HCT116 (cell line): ENCODE measurements at regions not wholly inside any gene's neighbourhood (a gene's known extent, or its start where the extent isn't known, plus 50 kb on each side); places are given as distances from the start of the nearest gene placed in this dataset.

Experiments used
- EGR1 ChIP-seq: IDR thresholded peaks from 2 replicates; pipeline ENCODE4 v1.6.1; 2012; ENCODE audit warnings: low read depth
- EZH2 ChIP-seq: fragments of 200-600 bp; sonication (generic); IDR thresholded peaks from 2 replicates; pipeline ENCODE4 v1.6.1; 2017; ENCODE audit warnings: antibody characterized with exemption, mixed run types
- EZH2phosphoT487 ChIP-seq: fragments of 200-600 bp; IDR thresholded peaks from 2 replicates; pipeline ENCODE4 v1.6.1; 2018; ENCODE audit warnings: antibody characterized with exemption, borderline replicate concordance
- POLR2A ChIP-seq: IDR thresholded peaks from 2 replicates; pipeline ENCODE4 v1.7.0; 2011; ENCODE audit warnings: borderline replicate concordance; ENCODE audit not compliant: insufficient read depth, insufficient read length; ENCODE audit errors: extremely low read depth
- POLR2AphosphoS5 ChIP-seq: IDR thresholded peaks from 2 replicates; pipeline ENCODE4 v1.6.1; 2011; ENCODE audit warnings: mild to moderate bottlenecking, low read depth, low read length, moderate library complexity
- RAD21 ChIP-seq: IDR thresholded peaks from 2 replicates; pipeline ENCODE4 v1.6.1; 2012; ENCODE audit warnings: low read depth, mild to moderate bottlenecking
- SIN3A ChIP-seq: IDR thresholded peaks from 2 replicates; pipeline ENCODE4 v1.6.1; 2012; ENCODE audit warnings: low read depth
- YY1 ChIP-seq: IDR thresholded peaks from 2 replicates; pipeline ENCODE4 v1.6.1; 2011; ENCODE audit warnings: low read length, low read depth, moderate library complexity, mild to moderate bottlenecking; ENCODE audit not compliant: insufficient replicate concordance; ENCODE audit errors: extremely low read depth
- ZNF274 ChIP-seq: fragments of 200-500 bp; sonication (Bioruptor generic); IDR thresholded peaks from 2 replicates; pipeline ENCODE4 v1.6.1; 2014; ENCODE audit warnings: mild to moderate bottlenecking, low read depth, low read length, inconsistent platforms
- TF ChIP-seq, protein P1 (sequence below), 3 experiments: fragments of 200-600 bp in 1 of 3; sonication (generic) in 1 of 3; IDR thresholded peaks in 2 of 3; conservative IDR thresholded peaks in 1 of 3; 2 replicates each; pipeline ENCODE4 v1.5.1; 2012 to 2017; ENCODE audit warnings: low read depth in 2 of 3, low read length in 2 of 3, antibody characterized with exemption in 1 of 3, borderline replicate concordance in 1 of 3, control low read depth in 1 of 3, mild to moderate bottlenecking in 1 of 3, mixed read lengths in 1 of 3, mixed run types in 1 of 3, moderate library complexity in 1 of 3; ENCODE audit not compliant: insufficient read depth in 1 of 3
- TF ChIP-seq, protein P2 (sequence below): IDR thresholded peaks from 2 replicates; pipeline ENCODE4 v1.6.1; 2012
- TF ChIP-seq, protein P3 (sequence below): IDR thresholded peaks from 2 replicates; pipeline ENCODE4 v1.6.1; 2012; ENCODE audit warnings: low read depth

DNA sequence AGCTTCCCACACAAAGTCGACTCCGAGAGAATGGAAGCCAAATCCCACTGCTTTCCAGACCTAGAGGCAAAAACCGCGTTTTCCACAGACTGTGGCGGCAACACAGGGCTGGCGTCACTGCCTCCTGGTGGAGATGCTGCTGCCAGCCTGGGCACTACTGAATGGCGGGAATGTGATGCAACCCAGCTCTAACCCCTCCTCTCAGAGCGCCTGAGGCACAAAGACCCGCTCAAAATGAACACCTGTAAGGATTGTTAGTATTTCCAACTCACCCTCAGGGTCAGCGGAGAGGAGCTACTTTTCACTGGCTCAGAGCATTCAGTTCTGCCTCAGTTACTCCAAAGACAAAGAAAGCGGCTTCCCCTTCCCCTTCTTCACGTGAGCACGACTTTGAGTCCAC, 548.0 kb upstream of the SALL3 start:
- TF ChIP-seq RAD21 (no peak), POLR2AphosphoS5 (no peak), EGR1 (no peak), POLR2A (no peak), SIN3A (no peak), EZH2phosphoT487 (no peak), ZNF274 (no peak), YY1 (no peak), EZH2 (no peak)
- TF ChIP-seq, protein P1, sequence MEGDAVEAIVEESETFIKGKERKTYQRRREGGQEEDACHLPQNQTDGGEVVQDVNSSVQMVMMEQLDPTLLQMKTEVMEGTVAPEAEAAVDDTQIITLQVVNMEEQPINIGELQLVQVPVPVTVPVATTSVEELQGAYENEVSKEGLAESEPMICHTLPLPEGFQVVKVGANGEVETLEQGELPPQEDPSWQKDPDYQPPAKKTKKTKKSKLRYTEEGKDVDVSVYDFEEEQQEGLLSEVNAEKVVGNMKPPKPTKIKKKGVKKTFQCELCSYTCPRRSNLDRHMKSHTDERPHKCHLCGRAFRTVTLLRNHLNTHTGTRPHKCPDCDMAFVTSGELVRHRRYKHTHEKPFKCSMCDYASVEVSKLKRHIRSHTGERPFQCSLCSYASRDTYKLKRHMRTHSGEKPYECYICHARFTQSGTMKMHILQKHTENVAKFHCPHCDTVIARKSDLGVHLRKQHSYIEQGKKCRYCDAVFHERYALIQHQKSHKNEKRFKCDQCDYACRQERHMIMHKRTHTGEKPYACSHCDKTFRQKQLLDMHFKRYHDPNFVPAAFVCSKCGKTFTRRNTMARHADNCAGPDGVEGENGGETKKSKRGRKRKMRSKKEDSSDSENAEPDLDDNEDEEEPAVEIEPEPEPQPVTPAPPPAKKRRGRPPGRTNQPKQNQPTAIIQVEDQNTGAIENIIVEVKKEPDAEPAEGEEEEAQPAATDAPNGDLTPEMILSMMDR (IDR thresholded peaks at IDR 0.05 in 2 of 3, conservative IDR thresholded peaks at IDR 0.05 in 1 of 3; ENCODE audit: borderline replicate concordance in 1 of 3, insufficient read depth in 1 of 3, low read depth in 2 of 3, low read length in 2 of 3): no peak
- TF ChIP-seq, protein P2, sequence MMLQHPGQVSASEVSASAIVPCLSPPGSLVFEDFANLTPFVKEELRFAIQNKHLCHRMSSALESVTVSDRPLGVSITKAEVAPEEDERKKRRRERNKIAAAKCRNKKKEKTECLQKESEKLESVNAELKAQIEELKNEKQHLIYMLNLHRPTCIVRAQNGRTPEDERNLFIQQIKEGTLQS: no peak
- TF ChIP-seq, protein P3, sequence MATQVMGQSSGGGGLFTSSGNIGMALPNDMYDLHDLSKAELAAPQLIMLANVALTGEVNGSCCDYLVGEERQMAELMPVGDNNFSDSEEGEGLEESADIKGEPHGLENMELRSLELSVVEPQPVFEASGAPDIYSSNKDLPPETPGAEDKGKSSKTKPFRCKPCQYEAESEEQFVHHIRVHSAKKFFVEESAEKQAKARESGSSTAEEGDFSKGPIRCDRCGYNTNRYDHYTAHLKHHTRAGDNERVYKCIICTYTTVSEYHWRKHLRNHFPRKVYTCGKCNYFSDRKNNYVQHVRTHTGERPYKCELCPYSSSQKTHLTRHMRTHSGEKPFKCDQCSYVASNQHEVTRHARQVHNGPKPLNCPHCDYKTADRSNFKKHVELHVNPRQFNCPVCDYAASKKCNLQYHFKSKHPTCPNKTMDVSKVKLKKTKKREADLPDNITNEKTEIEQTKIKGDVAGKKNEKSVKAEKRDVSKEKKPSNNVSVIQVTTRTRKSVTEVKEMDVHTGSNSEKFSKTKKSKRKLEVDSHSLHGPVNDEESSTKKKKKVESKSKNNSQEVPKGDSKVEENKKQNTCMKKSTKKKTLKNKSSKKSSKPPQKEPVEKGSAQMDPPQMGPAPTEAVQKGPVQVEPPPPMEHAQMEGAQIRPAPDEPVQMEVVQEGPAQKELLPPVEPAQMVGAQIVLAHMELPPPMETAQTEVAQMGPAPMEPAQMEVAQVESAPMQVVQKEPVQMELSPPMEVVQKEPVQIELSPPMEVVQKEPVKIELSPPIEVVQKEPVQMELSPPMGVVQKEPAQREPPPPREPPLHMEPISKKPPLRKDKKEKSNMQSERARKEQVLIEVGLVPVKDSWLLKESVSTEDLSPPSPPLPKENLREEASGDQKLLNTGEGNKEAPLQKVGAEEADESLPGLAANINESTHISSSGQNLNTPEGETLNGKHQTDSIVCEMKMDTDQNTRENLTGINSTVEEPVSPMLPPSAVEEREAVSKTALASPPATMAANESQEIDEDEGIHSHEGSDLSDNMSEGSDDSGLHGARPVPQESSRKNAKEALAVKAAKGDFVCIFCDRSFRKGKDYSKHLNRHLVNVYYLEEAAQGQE: no peak
